Choroid plexus epithelial cell (primary cell): ENCODE measurements at regions not wholly inside any gene's neighbourhood (a gene's known extent, or its start where the extent isn't known, plus 50 kb on each side); places are given as distances from the start of the nearest gene placed in this dataset.
A peak's percentile ranks its signal among the peaks of the same experiment; 100 is the strongest.

ENCODE experiments used
- DNase-seq: peaks from one replicate; pipeline ENCODE4 v3.0.0-alpha.2; 2010; ENCODE audit warnings: low read depth
- H3K4me3 ChIP-seq: 2 replicates; pipeline ENCODE4 v1.5.1; 2011; ENCODE audit warnings: low read depth, mild to moderate bottlenecking, control low read depth, low read length, moderate library complexity
- CTCF ChIP-seq: conservative IDR thresholded peaks from 2 replicates; pipeline ENCODE4 v1.5.1; 2011; ENCODE audit warnings: low read depth, mild to moderate bottlenecking, control low read depth, inconsistent platforms, low read length, moderate library complexity

GRCh38 chr13:73879346-73880015 lies 254.7 kb downstream of the KLF12 start:
- no peak overlapping the region for H3K4me3 ChIP-seq
- TF ChIP-seq CTCF, result no peak
- no peak for DNase-seq

- no peak for DNase-seq
- no peak overlapping the region for H3K4me3 ChIP-seq
- TF ChIP-seq CTCF, result no peak
Measured at GRCh38 chr13:73877399-73877798, 256.8 kb downstream of the KLF12 start.

GRCh38 chr13:73876323-73876722 lies 257.9 kb downstream of the KLF12 start:
- no peak for TF ChIP-seq CTCF
- no peak for DNase-seq
- no peak overlapping the region for H3K4me3 ChIP-seq

GRCh38 chr13:73873940-73874830 lies 260.0 kb downstream of the KLF12 start:
- no peak for DNase-seq
- TF ChIP-seq CTCF, result no peak
- H3K4me3 ChIP-seq, result no peak overlapping the region

GRCh38 chr13:73872397-73872796 lies 261.8 kb downstream of the KLF12 start:
- DNase-seq, result peak; percentile 50
- no peak for TF ChIP-seq CTCF
- no peak overlapping the region for H3K4me3 ChIP-seq

GRCh38 chr13:73870970-73871935 lies 263.0 kb downstream of the KLF12 start:
- H3K4me3 ChIP-seq, result peak overlapping the region; percentile 49
- peak; percentile 97 for DNase-seq
- TF ChIP-seq CTCF, result no peak
